NCI-H510A treated with DMSO at 0.1 percent for 48 hours (cell line): ENCODE measurements at regions not wholly inside any gene's neighbourhood (a gene's known extent, or its start where the extent isn't known, plus 50 kb on each side); places are given as distances from the start of the nearest gene placed in this dataset.

Experiments
- DNase-seq: peaks from one replicate; lab custom pipeline; 2025; lab: John Stamatoyannopoulos, UW

- DNase-seq = no peak
Measured at GRCh38 chr7:136034132-136034531, 57.0 kb upstream of the MTPN start.

- no peak for DNase-seq
Measured at GRCh38 chr7:136033413-136034031, 56.4 kb upstream of the MTPN start.

- DNase-seq = no peak
Measured at GRCh38 chr7:136030867-136031318, 53.7 kb upstream of the MTPN start.

GRCh38 chr7:136030330-136030729, 53.2 kb upstream of the MTPN start:
- DNase-seq = no peak

GRCh38 chr7:136027160-136027559, 50.0 kb upstream of the MTPN start:
- no peak for DNase-seq
